T follicular helper cell (primary cell): ENCODE measurements at regions not wholly inside any gene's neighbourhood (a gene's known extent, or its start where the extent isn't known, plus 50 kb on each side); places are given as distances from the start of the nearest gene placed in this dataset.

Source experiments
- DNase-seq: peaks from one replicate; pipeline ENCODE4 v3.0.0-alpha.2; 2020; ENCODE audit warnings: low read depth

DNA sequence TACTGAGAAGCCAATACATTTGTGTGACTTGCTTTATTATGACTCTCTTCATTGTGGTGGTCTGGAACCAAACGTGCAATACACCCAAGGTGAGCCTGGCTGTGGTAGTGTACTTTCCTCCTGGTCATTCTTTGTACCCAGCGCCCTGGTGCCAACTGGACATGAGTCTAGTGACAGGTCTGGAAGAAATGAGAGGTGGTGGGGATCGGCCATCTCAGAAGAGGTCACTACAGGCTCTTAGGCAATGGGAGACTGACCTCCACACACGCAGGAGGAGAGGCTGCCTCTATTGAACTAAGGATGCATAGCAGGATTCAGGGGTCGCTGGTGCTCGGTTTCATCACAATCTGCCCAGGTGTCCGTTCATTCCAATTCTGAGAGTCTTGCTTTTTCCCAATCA, 56.4 kb upstream of the RTL6 start:
- no peak for DNase-seq

DNA sequence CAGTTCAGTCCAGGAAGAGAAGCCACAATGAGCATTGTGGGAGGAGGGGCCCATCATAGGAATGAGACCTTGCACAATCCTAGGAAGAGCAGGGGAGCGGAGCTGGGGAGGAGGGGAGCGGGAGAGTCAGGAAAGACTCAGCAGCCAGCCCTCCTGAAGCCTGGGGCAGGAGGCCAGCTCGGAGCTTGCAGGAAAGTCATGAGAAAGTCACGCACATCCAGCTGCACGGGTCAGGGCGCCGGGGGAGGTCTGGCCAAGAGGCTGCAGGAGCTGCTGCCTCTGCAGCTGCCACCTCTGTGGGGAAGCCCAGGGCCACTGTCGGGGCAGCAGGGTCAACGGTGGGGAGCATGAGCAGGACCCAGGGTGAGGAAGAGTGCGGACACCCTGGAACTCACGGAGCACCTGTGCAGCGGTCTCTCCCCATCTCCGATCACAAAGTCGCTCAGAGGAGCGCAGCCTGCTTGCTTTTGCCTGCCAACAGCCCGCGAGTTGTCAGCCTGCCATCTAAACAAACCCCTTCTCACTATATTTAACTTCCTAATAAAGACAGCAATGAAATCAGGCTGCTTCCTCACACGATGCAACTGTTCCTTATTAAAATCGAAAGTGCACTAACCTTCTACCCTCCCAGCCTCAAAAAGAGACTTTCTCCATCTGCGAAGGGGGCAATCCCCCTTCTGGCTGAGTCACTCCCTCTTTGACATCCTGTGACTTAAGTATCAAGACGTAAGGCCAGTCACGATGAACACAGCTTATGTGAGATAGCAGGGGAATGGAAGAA, 52.9 kb upstream of the RTL6 start:
- no peak for DNase-seq

DNA sequence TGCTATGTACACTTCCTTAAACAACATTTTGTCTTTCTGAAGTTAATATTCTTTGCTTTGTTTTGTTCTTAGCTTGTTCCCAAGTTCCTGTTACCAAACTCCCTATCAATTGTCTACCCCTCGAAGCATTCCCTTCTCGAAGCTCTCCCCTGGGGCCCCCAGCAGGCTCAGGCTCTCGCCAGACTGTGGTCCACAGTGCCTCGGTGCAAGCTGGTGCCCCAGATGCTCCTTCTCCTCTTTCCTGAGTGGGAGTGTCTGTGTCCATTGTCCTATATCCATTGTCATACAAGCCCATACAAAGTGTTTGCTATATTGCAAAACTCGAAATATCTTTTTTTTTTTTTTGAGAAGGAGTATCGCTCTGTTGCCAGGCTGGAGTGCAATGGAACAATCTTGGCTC, 51.7 kb upstream of the RTL6 start:
- no peak for DNase-seq

DNA sequence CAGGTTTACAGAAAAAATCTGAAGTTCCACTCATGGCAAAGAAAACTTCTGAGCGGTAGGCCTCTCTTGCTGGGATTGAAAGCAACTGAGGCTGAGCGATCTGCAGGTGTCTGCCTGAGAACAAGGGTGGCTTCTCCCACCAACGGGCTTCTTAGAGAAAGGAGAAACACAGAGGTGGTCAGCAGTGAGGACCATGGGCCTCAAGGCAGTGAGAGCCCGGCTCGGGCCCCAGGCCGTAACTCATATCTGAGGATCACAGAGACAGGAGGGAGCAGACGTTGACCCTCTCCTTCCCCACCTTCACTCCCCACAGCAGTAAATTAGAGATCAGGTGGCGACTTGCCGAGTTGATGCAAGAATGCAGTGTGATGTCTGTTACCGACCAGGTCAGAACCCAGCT, 50.9 kb upstream of the RTL6 start:
- DNase-seq, result no peak
